Esophagus muscularis mucosa (tissue), 4 donors: ENCODE measurements at regions not wholly inside any gene's neighbourhood (a gene's known extent, or its start where the extent isn't known, plus 50 kb on each side); places are given as distances from the start of the nearest gene placed in this dataset.

Experiments
- DNase-seq: peaks from one replicate; pipeline ENCODE4 v3.0.0-alpha.2; 2017; ENCODE audit errors: extremely low spot score
- H3K27ac ChIP-seq, 4 donors: fragments of 200-600 bp; sonication (generic); replicated peaks in 1 of 4; 1 replicate in 3 of 4; 2 replicates in 1 of 4; pipeline ENCODE4 v1.5.1; 2016 to 2019; ENCODE audit warnings: mild to moderate bottlenecking in 1 of 4
- H3K27me3 ChIP-seq, 4 donors: fragments of 200-600 bp; sonication (generic); one replicate each; pipeline versions ENCODE4 v1.5.1 to v1.6.0; 2016 to 2019
- H3K36me3 ChIP-seq, 4 donors: fragments of 200-600 bp; sonication (generic); one replicate each; pipeline ENCODE4 v1.5.1; 2016 to 2019
- H3K4me1 ChIP-seq, 4 donors: fragments of 200-600 bp; sonication (generic); one replicate each; pipeline ENCODE4 v1.5.1; 2016 to 2019
- H3K4me3 ChIP-seq, 4 donors: fragments of 200-600 bp; sonication (generic); 1 replicate in 2 of 4; 2 replicates in 2 of 4; pipeline ENCODE4 v1.5.1; 2016 to 2019; ENCODE audit warnings: mild to moderate bottlenecking in 4 of 4, moderate library complexity in 1 of 4
- H3K9me3 ChIP-seq, 4 donors: fragments of 200-600 bp; sonication (generic); 1 replicate in 3 of 4; 2 replicates in 1 of 4; pipeline ENCODE4 v1.5.1; 2016 to 2019
- CTCF ChIP-seq, 3 experiments: fragments of 200-600 bp in 2 of 3; fragments of 450-650 bp in 1 of 3; sonication (generic) in 2 of 3; IDR thresholded peaks; one replicate each; pipeline ENCODE4 v1.5.1; 2017 to 2019; ENCODE audit warnings: antibody characterized with exemption in 3 of 3, mild to moderate bottlenecking in 2 of 3, moderate library complexity in 1 of 3
- EP300 ChIP-seq: sonication (generic); formaldehyde crosslinking; IDR thresholded peaks from one replicate; pipeline ENCODE4 v1.6.1; 2017; ENCODE audit warnings: antibody characterized with exemption
- POLR2A ChIP-seq: fragments of 450-650 bp; IDR thresholded peaks from one replicate; pipeline ENCODE4 v1.6.1; 2017; ENCODE audit warnings: antibody characterized with exemption, moderate library complexity, mild to moderate bottlenecking, low read depth
- POLR2AphosphoS5 ChIP-seq, 2 donors: sonication (generic); formaldehyde crosslinking; IDR thresholded peaks; one replicate each; pipeline ENCODE4 v1.6.1; 2017; ENCODE audit warnings: antibody characterized with exemption in 2 of 2
- WGBS: methylation state at CpG from one replicate; pipeline ENCODE4 v1.1.5; 2018; 5-methylcytosine and 5-hydroxymethylcytosine counted together
- intact Hi-C: fragments of 100-400 bp; cut with DNase I; formaldehyde crosslinking; loops from one replicate; pipeline ENCODE4 v1.15.1; 2023

GRCh38 chr20:43323592-43323991, 133.9 kb upstream of the PTPRT start:
- no peak for TF ChIP-seq CTCF (IDR thresholded peaks at IDR 0.05)
- TF ChIP-seq POLR2A = no peak
- no peak for TF ChIP-seq POLR2AphosphoS5 (IDR thresholded peaks at IDR 0.05)
- TF ChIP-seq EP300 = no peak
- Histone ChIP-seq H3K9me3 (no peaks in the 10 kb centered on the region), H3K36me3 (no peaks in the 10 kb centered on the region), H3K27ac (no peak overlapping the region), H3K27me3 (peaks cover 0 to 4% (median 0%) of the 10 kb centered on the region in 4 donors), H3K4me1 (peaks cover 0 to 5% (median 0%) of the 10 kb centered on the region in 4 donors), H3K4me3 (no peak overlapping the region)
- no peak for DNase-seq
- 76% methylated on average over 4 of the region's 4 CpGs for WGBS
- intact Hi-C loops = no loop called here

GRCh38 chr20:43322851-43323250, 133.1 kb upstream of the PTPRT start:
- Histone ChIP-seq H3K36me3 (no peaks in the 10 kb centered on the region), H3K27me3 (peaks cover 0 to 4% (median 0%) of the 10 kb centered on the region in 4 donors), H3K4me1 (peaks cover 0 to 5% (median 0%) of the 10 kb centered on the region in 4 donors), H3K27ac (no peak overlapping the region), H3K4me3 (no peak overlapping the region), H3K9me3 (no peaks in the 10 kb centered on the region)
- intact Hi-C loops = no loop called here
- WGBS = 43% methylated on average over 4 of the region's 4 CpGs
- DNase-seq = no peak
- no peak for TF ChIP-seq EP300
- no peak for TF ChIP-seq POLR2A

GRCh38 chr20:43320536-43320935, 130.8 kb upstream of the PTPRT start:
- H3K4me3 ChIP-seq = no peak overlapping the region
- H3K4me1 ChIP-seq = peaks cover 0 to 5% (median 0%) of the 10 kb centered on the region in 4 donors
- DNase-seq = no peak
- no peaks in the 10 kb centered on the region for H3K36me3 ChIP-seq
- WGBS = 57% methylated on average over 3 of the region's 3 CpGs
- no peaks in the 10 kb centered on the region for H3K9me3 ChIP-seq
- intact Hi-C loops = no loop called here
- peaks cover 0 to 4% (median 0%) of the 10 kb centered on the region in 4 donors for H3K27me3 ChIP-seq
- no peak for TF ChIP-seq POLR2A
- no peak for TF ChIP-seq EP300
- no peak for TF ChIP-seq POLR2AphosphoS5 (IDR thresholded peaks at IDR 0.05)
- TF ChIP-seq CTCF (IDR thresholded peaks at IDR 0.05) = no peak
- no peak overlapping the region for H3K27ac ChIP-seq

- TF ChIP-seq POLR2A (no peak), EP300 (no peak), CTCF (IDR thresholded peaks at IDR 0.05) (no peak), POLR2AphosphoS5 (IDR thresholded peaks at IDR 0.05) (no peak)
- no peak for DNase-seq
- Histone ChIP-seq H3K36me3 (no peaks in the 10 kb centered on the region), H3K4me1 (peaks cover 0 to 5% (median 0%) of the 10 kb centered on the region in 4 donors), H3K9me3 (no peaks in the 10 kb centered on the region), H3K27ac (no peak overlapping the region), H3K27me3 (no peaks in the 10 kb centered on the region), H3K4me3 (no peak overlapping the region)
- intact Hi-C loops = no loop called here
- 52% methylated on average over 4 of the region's 5 CpGs for WGBS
Measured at GRCh38 chr20:43318755-43319297, 129.1 kb upstream of the PTPRT start.

- TF ChIP-seq POLR2AphosphoS5 (IDR thresholded peaks at IDR 0.05) (no peak), EP300 (no peak), CTCF (IDR thresholded peaks at IDR 0.05) (no peak), POLR2A (no peak)
- Histone ChIP-seq H3K4me1 (no peaks in the 10 kb centered on the region), H3K4me3 (no peak overlapping the region), H3K27me3 (no peaks in the 10 kb centered on the region), H3K9me3 (no peaks in the 10 kb centered on the region), H3K36me3 (no peaks in the 10 kb centered on the region), H3K27ac (no peak overlapping the region)
- no peak for DNase-seq
- intact Hi-C loops = no loop called here
- 76% methylated on average over 3 of the region's 3 CpGs for WGBS
Measured at GRCh38 chr20:43316271-43316670, 126.6 kb upstream of the PTPRT start.
